PFSK-1 (cell line): ENCODE measurements at regions not wholly inside any gene's neighbourhood (a gene's known extent, or its start where the extent isn't known, plus 50 kb on each side); places are given as distances from the start of the nearest gene placed in this dataset.

Experiments
- POLR2AphosphoS5 ChIP-seq: IDR thresholded peaks from 2 replicates; pipeline ENCODE4 v1.6.1; 2012; ENCODE audit warnings: low read depth, mild to moderate bottlenecking, control low read depth, low read length, moderate library complexity
- SIN3A ChIP-seq: IDR thresholded peaks from 2 replicates; pipeline ENCODE4 v1.6.1; 2012; ENCODE audit warnings: mild to moderate bottlenecking, low read length, moderate library complexity, borderline replicate concordance; ENCODE audit not compliant: insufficient read depth
- TAF1 ChIP-seq: IDR thresholded peaks from 2 replicates; pipeline ENCODE4 v1.6.1; 2012; ENCODE audit warnings: low read length, control low read depth, borderline replicate concordance; ENCODE audit not compliant: insufficient read depth
- TF ChIP-seq, protein P1 (sequence below), 2 experiments: IDR thresholded peaks; 2 replicates each; pipeline versions ENCODE4 v1.6.1 to v1.8.0; 2011 to 2012; ENCODE audit warnings: low read depth in 2 of 2, low read length in 2 of 2, control low read depth in 1 of 2, inconsistent platforms in 1 of 2, mild to moderate bottlenecking in 1 of 2, moderate library complexity in 1 of 2; ENCODE audit not compliant: insufficient read depth in 1 of 2

DNA sequence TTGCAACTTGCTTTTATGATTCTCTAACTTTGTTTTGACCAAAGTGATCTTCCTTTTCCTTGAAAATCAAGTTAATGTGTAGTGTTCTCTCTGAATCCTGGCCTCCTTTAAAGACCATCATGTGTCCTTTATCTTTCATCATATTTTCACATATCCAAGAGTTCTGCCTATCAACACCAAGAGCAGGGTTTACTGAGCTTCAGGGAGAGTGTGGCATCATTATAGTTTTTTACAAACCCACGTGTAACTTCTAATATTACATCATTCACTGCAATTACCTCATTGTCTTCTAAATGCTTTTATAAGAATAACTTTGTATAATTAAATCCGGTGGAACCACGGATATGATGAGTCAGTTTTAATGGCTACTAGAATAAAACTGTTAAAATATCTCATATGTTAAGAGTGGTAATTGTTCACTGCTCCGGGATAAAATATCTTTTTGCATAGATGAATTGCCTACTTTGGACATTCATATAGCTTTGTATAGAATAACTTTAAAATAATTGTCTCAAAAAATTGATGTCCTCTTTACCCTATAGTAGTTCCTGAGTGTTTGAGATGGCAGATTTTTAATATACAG lies 248.8 kb upstream of the GRM7 start:
- TF ChIP-seq SIN3A: no peak
- TF ChIP-seq, protein P1, sequence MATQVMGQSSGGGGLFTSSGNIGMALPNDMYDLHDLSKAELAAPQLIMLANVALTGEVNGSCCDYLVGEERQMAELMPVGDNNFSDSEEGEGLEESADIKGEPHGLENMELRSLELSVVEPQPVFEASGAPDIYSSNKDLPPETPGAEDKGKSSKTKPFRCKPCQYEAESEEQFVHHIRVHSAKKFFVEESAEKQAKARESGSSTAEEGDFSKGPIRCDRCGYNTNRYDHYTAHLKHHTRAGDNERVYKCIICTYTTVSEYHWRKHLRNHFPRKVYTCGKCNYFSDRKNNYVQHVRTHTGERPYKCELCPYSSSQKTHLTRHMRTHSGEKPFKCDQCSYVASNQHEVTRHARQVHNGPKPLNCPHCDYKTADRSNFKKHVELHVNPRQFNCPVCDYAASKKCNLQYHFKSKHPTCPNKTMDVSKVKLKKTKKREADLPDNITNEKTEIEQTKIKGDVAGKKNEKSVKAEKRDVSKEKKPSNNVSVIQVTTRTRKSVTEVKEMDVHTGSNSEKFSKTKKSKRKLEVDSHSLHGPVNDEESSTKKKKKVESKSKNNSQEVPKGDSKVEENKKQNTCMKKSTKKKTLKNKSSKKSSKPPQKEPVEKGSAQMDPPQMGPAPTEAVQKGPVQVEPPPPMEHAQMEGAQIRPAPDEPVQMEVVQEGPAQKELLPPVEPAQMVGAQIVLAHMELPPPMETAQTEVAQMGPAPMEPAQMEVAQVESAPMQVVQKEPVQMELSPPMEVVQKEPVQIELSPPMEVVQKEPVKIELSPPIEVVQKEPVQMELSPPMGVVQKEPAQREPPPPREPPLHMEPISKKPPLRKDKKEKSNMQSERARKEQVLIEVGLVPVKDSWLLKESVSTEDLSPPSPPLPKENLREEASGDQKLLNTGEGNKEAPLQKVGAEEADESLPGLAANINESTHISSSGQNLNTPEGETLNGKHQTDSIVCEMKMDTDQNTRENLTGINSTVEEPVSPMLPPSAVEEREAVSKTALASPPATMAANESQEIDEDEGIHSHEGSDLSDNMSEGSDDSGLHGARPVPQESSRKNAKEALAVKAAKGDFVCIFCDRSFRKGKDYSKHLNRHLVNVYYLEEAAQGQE (IDR thresholded peaks at IDR 0.05; ENCODE audit: insufficient read depth in 1 of 2, low read depth in 2 of 2, low read length in 2 of 2): no peak
- no peak for TF ChIP-seq POLR2AphosphoS5
- TF ChIP-seq TAF1: no peak
